ENCODE measurements at regions not wholly inside any gene's neighbourhood (a gene's known extent, or its start where the extent isn't known, plus 50 kb on each side); places are given as distances from the start of the nearest gene placed in this dataset.

GRCh38 chr20:11624704-11625103 lies 293.0 kb upstream of the BTBD3 start:
- TF ChIP-seq NFIC (IDR thresholded peaks at IDR 0.05; ENCODE audit: borderline replicate concordance) (no peak), TAF1 (IDR thresholded peaks at IDR 0.05; ENCODE audit: borderline replicate concordance, low read depth, low read length) (no peak), POLR2AphosphoS5 (IDR thresholded peaks at IDR 0.05; ENCODE audit: low read depth, low read length) (no peak)
